Heart right ventricle (tissue), 16 donors: ENCODE measurements at regions not wholly inside any gene's neighbourhood (a gene's known extent, or its start where the extent isn't known, plus 50 kb on each side); places are given as distances from the start of the nearest gene placed in this dataset.
"Not testable (repeated sequence)": the region's sequence is repeated elsewhere in the genome, so short reads cannot be mapped to it uniquely, and the experiment has no call there.

Experiments
- ATAC-seq, 8 donors: fragments of 200-7000 bp; cut with Tn5 transposase; one replicate each; pipeline ENCODE4 v1.9.1; 2020; ENCODE audit warnings: mild to moderate bottlenecking in 8 of 8, moderate library complexity in 8 of 8, moderate number of reproducible peaks in 1 of 8
- DNase-seq, 2 donors: peaks; one replicate each; pipeline ENCODE4 v3.0.0-alpha.2; 2020
- H3K27ac ChIP-seq, 10 donors: fragments of 200-600 bp; sonication (generic) in 2 of 10; one replicate each; pipeline versions ENCODE4 v1.5.0 to v1.8.0; 2020 to 2022; ENCODE audit warnings: mild to moderate bottlenecking in 3 of 10
- H3K27me3 ChIP-seq, 7 donors: fragments of 200-600 bp; one replicate each; pipeline ENCODE4 v1.8.0; 2021 to 2022; ENCODE audit warnings: mild to moderate bottlenecking in 2 of 7
- H3K36me3 ChIP-seq, 9 donors: fragments of 200-600 bp; sonication (generic) in 1 of 9; one replicate each; pipeline versions ENCODE4 v1.5.0 to v1.8.0; 2020 to 2022; ENCODE audit warnings: mild to moderate bottlenecking in 2 of 9
- H3K4me1 ChIP-seq, 9 donors: fragments of 200-600 bp; sonication (generic) in 1 of 9; one replicate each; pipeline versions ENCODE4 v1.5.0 to v1.8.0; 2020 to 2022; ENCODE audit warnings: mild to moderate bottlenecking in 4 of 9
- H3K4me3 ChIP-seq, 10 donors: fragments of 200-600 bp; sonication (generic) in 2 of 10; one replicate each; pipeline versions ENCODE4 v1.5.0 to v1.8.0; 2020 to 2022; ENCODE audit warnings: mild to moderate bottlenecking in 7 of 10, moderate library complexity in 2 of 10
- H3K9me3 ChIP-seq, 11 donors: fragments of 200-600 bp in 10 of 11; sonication (generic) in 2 of 11; one replicate each; pipeline versions ENCODE4 v1.5.0 to v1.8.0; 2013 to 2022; ENCODE audit warnings: mild to moderate bottlenecking in 2 of 11, control low read depth in 1 of 11, moderate library complexity in 1 of 11
- CTCF ChIP-seq, 9 donors: fragments of 200-600 bp; sonication (generic) in 2 of 9; IDR thresholded peaks; one replicate each; pipeline versions ENCODE4 v1.5.0 to v1.8.0; 2021 to 2022; ENCODE audit warnings: antibody characterized with exemption in 9 of 9, mild to moderate bottlenecking in 5 of 9, moderate library complexity in 1 of 9
- WGBS, 2 donors: extraction: QIAGEN DNeasy Blood & Tissue Kit; methylation state at CpG; one replicate each; pipeline ENCODE4 v1.1.7; 2013; ENCODE audit warnings: inconsistent platforms in 1 of 2; 5-methylcytosine and 5-hydroxymethylcytosine counted together
- intact Hi-C, 10 donors: fragments of 100-400 bp; cut with DNase I; formaldehyde crosslinking; loops; one replicate each; pipeline versions ENCODE4 v1.11.1 to v1.14.2; 2022
- donor health status: Arrhythmogenic right ventricular cardiomyopathy.
- donor health status: ischemic (EF 13 %, LVEDD 7.1; RV severe dilation, severe dysfunction).
- donor health status: healthy with polysubstance abuse.
- donor health status: DM: no; HTN: yes; CAD: no.
- donor health status: DM: no; HTN: no; CAD: no.
- donor health status: ischemic (EF 25% LVEDD 6.9; RV normal size, moderate dysfunction).
- donor health status: ischemic (EF 25% LVEDD 5.7; RV mildly dilated, moderate dysfunction).
- donor health status: healthy.
- donor health status: DM: yes; HTN: yes; CAD: no.
- donor health status: Ischemic cardiomyopathy.
- donor health status: ischemic (EF 35%, LVEDD 5.7; RV mildly dilated, moderate dysfunction).
- donor health status: nonischemic (EF 11% LVEDD 7.7; RV severe dilation, severe dysfunction).
- donor health status: DM: yes; HTN: yes; CAD: no.
- donor health status: PGD.
- donor health status: ischemic (EF 29% LVEDD 5.4; RV normal size, mild dysfunction).
- donor health status: nonischemic (EF 23%, LVEDD 6.1; RV moderate dilation, normal function).

GRCh38 chr3:124364317-124365020 is 365.8 kb upstream of the UMPS start:
- WGBS, 2 donors = 57 to 64% methylated on average over 2 of the region's 2 CpGs
- intact Hi-C loops = no loop called here
- peak in 3 of 8 donors; percentile 28 to 53 (median 50) for ATAC-seq

GRCh38 chr3:124366655-124367054 is 363.6 kb upstream of the UMPS start:
- H3K4me3 ChIP-seq, intact Hi-C loops, H3K36me3 ChIP-seq, ATAC-seq, H3K27ac ChIP-seq, H3K27me3 ChIP-seq, DNase-seq: not testable (repeated sequence)
- 98 to 99% methylated on average over 8 to 14 of the region's 27 CpGs for WGBS, 2 donors
- H3K9me3 ChIP-seq = peaks cover 0 to 11% (median 0%) of the 10 kb centered on the region in 11 donors
- peaks cover 0 to 22% (median 0%) of the 10 kb centered on the region in 9 donors for H3K4me1 ChIP-seq

More at GRCh38 chr3:124364317-124365020, 365.8 kb upstream of the UMPS start:
- H3K9me3 ChIP-seq = no peaks in the 10 kb centered on the region
- TF ChIP-seq CTCF (IDR thresholded peaks at IDR 0.05) = no peak
- H3K4me3 ChIP-seq = no peak overlapping the region
- no peaks in the 10 kb centered on the region for H3K27me3 ChIP-seq
- H3K27ac ChIP-seq = peak overlapping the region in 1 of 10 donors; percentile 26
- no peak for DNase-seq
- peaks cover 0 to 22% (median 6%) of the 10 kb centered on the region in 9 donors for H3K4me1 ChIP-seq
- H3K36me3 ChIP-seq = no peaks in the 10 kb centered on the region

- H3K4me1 ChIP-seq = no peaks in the 10 kb centered on the region
- no peak for TF ChIP-seq CTCF (IDR thresholded peaks at IDR 0.05)
- intact Hi-C loops = no loop called here
- no peaks in the 10 kb centered on the region for H3K27me3 ChIP-seq
- no peak overlapping the region for H3K27ac ChIP-seq
- peaks cover 0 to 11% (median 0%) of the 10 kb centered on the region in 11 donors for H3K9me3 ChIP-seq
- ATAC-seq = no peak
- no peak overlapping the region for H3K4me3 ChIP-seq
- DNase-seq = no peak
- 83 to 90% methylated on average over 3 of the region's 3 CpGs for WGBS, 2 donors
- H3K36me3 ChIP-seq = peaks cover 0 to 4% (median 0%) of the 10 kb centered on the region in 9 donors
Observed at GRCh38 chr3:124372775-124373174, 357.5 kb upstream of the UMPS start.

- Histone ChIP-seq H3K4me3 (no peak overlapping the region), H3K27ac (no peak overlapping the region), H3K4me1 (no peaks in the 10 kb centered on the region), H3K9me3 (peaks cover 0 to 11% (median 0%) of the 10 kb centered on the region in 11 donors), H3K36me3 (peaks cover 0 to 4% (median 0%) of the 10 kb centered on the region in 9 donors), H3K27me3 (no peaks in the 10 kb centered on the region)
- TF ChIP-seq CTCF (IDR thresholded peaks at IDR 0.05) = no peak
- ATAC-seq (no peak), DNase-seq (no peak)
- WGBS, 2 donors = 96 to 98% methylated on average over 2 of the region's 2 CpGs
- intact Hi-C loops = no loop called here
Observed at GRCh38 chr3:124373524-124373923, 356.7 kb upstream of the UMPS start.

GRCh38 chr3:124374583-124374982 is 355.7 kb upstream of the UMPS start:
- intact Hi-C loops = no loop called here
- H3K36me3 ChIP-seq = peaks cover 0 to 4% (median 0%) of the 10 kb centered on the region in 9 donors
- no peak overlapping the region for H3K4me3 ChIP-seq
- 73 to 74% methylated on average over 3 of the region's 3 CpGs for WGBS, 2 donors
- DNase-seq (no peak), ATAC-seq (no peak)
- no peaks in the 10 kb centered on the region for H3K27me3 ChIP-seq
- no peak for TF ChIP-seq CTCF (IDR thresholded peaks at IDR 0.05)
- H3K9me3 ChIP-seq = peaks cover 0 to 11% (median 0%) of the 10 kb centered on the region in 11 donors
- no peak overlapping the region for H3K27ac ChIP-seq
- no peaks in the 10 kb centered on the region for H3K4me1 ChIP-seq
